SU-DHL-6 (cell line): ENCODE measurements at regions not wholly inside any gene's neighbourhood (a gene's known extent, or its start where the extent isn't known, plus 50 kb on each side); places are given as distances from the start of the nearest gene placed in this dataset.

Source experiments
- EZH2phosphoT487 ChIP-seq: fragments of 200-600 bp; sonication (generic), shearing (Covaris generic); conservative IDR thresholded peaks from 2 replicates; pipeline ENCODE4 v1.6.1; 2018; ENCODE audit warnings: mild to moderate bottlenecking, antibody characterized with exemption, low read length, moderate library complexity, mixed read lengths
- TF ChIP-seq, protein P1 (sequence below): fragments of 200-600 bp; sonication (generic); IDR thresholded peaks from one replicate; pipeline ENCODE4 v1.5.1; 2017; ENCODE audit warnings: antibody characterized with exemption, mild to moderate bottlenecking, low read length, moderate library complexity; ENCODE audit not compliant: insufficient read depth, poor library complexity, severe bottlenecking

DNA sequence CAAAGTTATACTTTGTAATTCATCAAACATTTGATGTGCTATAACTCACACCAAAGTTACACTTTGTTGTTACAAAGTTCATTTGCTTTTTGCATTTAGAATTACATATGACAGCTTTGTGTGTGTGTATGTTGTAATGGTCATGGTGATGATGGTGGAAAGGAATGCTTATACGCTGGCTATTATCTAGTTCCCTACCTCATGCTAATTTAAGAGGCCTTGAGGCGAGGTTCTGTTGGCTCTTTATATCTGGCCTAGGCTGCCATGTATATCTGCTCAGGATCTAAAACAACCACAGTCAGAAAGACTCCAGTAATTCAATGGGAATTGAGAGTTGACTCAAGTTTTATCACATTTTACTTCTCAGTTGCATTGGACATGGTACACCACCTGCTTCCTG, 123.4 kb downstream of the SLC17A6 start:
- TF ChIP-seq, protein P1, sequence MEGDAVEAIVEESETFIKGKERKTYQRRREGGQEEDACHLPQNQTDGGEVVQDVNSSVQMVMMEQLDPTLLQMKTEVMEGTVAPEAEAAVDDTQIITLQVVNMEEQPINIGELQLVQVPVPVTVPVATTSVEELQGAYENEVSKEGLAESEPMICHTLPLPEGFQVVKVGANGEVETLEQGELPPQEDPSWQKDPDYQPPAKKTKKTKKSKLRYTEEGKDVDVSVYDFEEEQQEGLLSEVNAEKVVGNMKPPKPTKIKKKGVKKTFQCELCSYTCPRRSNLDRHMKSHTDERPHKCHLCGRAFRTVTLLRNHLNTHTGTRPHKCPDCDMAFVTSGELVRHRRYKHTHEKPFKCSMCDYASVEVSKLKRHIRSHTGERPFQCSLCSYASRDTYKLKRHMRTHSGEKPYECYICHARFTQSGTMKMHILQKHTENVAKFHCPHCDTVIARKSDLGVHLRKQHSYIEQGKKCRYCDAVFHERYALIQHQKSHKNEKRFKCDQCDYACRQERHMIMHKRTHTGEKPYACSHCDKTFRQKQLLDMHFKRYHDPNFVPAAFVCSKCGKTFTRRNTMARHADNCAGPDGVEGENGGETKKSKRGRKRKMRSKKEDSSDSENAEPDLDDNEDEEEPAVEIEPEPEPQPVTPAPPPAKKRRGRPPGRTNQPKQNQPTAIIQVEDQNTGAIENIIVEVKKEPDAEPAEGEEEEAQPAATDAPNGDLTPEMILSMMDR: no peak
- TF ChIP-seq EZH2phosphoT487: no peak
